B cell (primary cell): ENCODE measurements at regions not wholly inside any gene's neighbourhood (a gene's known extent, or its start where the extent isn't known, plus 50 kb on each side); places are given as distances from the start of the nearest gene placed in this dataset.

Experiments used
- EZH2 ChIP-seq: IDR thresholded peaks from 2 replicates; pipeline ENCODE4 v1.6.1; 2012; ENCODE audit warnings: borderline replicate concordance, low read depth, mild to moderate bottlenecking, moderate library complexity, low read length; ENCODE audit not compliant: insufficient read depth, poor library complexity, severe bottlenecking
- TF ChIP-seq, protein P1 (sequence below): fragments of 200-600 bp; IDR thresholded peaks from one replicate; pipeline ENCODE4 v1.8.0; 2022; ENCODE audit warnings: antibody characterized with exemption, mild to moderate bottlenecking

DNA sequence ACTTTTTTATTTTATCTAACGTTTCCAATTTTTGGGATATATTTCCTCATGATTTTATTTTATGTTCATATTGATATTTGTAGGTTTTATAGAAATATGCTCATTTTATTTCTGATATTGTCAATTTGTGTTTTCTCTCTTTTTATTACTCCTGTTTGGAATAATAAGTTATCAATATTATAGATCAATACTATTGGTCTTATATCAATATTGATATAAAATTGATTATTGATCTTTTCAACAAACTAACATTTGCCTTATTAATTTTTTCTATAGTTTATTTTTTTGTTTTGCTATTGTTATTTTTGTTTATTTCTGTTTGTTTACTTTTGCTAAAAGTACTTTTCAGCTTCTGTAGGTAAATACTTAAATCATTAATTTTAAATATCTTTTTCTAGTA lies 90.8 kb upstream of the CNTN6 start:
- TF ChIP-seq, protein P1, sequence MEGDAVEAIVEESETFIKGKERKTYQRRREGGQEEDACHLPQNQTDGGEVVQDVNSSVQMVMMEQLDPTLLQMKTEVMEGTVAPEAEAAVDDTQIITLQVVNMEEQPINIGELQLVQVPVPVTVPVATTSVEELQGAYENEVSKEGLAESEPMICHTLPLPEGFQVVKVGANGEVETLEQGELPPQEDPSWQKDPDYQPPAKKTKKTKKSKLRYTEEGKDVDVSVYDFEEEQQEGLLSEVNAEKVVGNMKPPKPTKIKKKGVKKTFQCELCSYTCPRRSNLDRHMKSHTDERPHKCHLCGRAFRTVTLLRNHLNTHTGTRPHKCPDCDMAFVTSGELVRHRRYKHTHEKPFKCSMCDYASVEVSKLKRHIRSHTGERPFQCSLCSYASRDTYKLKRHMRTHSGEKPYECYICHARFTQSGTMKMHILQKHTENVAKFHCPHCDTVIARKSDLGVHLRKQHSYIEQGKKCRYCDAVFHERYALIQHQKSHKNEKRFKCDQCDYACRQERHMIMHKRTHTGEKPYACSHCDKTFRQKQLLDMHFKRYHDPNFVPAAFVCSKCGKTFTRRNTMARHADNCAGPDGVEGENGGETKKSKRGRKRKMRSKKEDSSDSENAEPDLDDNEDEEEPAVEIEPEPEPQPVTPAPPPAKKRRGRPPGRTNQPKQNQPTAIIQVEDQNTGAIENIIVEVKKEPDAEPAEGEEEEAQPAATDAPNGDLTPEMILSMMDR: no peak
- TF ChIP-seq EZH2: no peak
